Immature natural killer cell (primary cell): ENCODE measurements at regions not wholly inside any gene's neighbourhood (a gene's known extent, or its start where the extent isn't known, plus 50 kb on each side); places are given as distances from the start of the nearest gene placed in this dataset.

Source experiments
- DNase-seq, 3 donors: peaks; one replicate each; pipeline ENCODE4 v3.0.0; 2022; ENCODE audit warnings: mixed read lengths in 1 of 3
- H3K27ac Mint-ChIP-seq, 6 donors: one replicate each; pipeline ENCODE4 v1.8.0; 2020; ENCODE audit warnings: mixed read lengths in 6 of 6, mild to moderate bottlenecking in 5 of 6, inconsistent platforms in 4 of 6, moderate library complexity in 3 of 6
- H3K27me3 Mint-ChIP-seq, 3 donors: one replicate each; pipeline ENCODE4 v1.8.0; 2020 to 2021; ENCODE audit warnings: low read depth in 3 of 3, mild to moderate bottlenecking in 3 of 3, mixed read lengths in 3 of 3, moderate library complexity in 3 of 3, inconsistent platforms in 1 of 3
- H3K36me3 Mint-ChIP-seq, 3 donors: one replicate each; pipeline ENCODE4 v1.8.0; 2020; ENCODE audit warnings: mixed read lengths in 3 of 3, inconsistent platforms in 2 of 3, mild to moderate bottlenecking in 2 of 3
- H3K4me1 Mint-ChIP-seq, 2 donors: one replicate each; pipeline ENCODE4 v1.8.0; 2020; ENCODE audit warnings: inconsistent platforms in 2 of 2, mild to moderate bottlenecking in 2 of 2, mixed read lengths in 2 of 2, moderate library complexity in 1 of 2
- H3K4me3 Mint-ChIP-seq, 5 donors: one replicate each; pipeline ENCODE4 v1.8.0; 2020; ENCODE audit warnings: mild to moderate bottlenecking in 5 of 5, mixed read lengths in 5 of 5, inconsistent platforms in 3 of 5, moderate library complexity in 3 of 5
- H3K9me3 Mint-ChIP-seq, 6 donors: one replicate each; pipeline ENCODE4 v1.8.0; 2020; ENCODE audit warnings: mild to moderate bottlenecking in 6 of 6, mixed read lengths in 6 of 6, inconsistent platforms in 4 of 6, moderate library complexity in 3 of 6

- H3K4me3 Mint-ChIP-seq = no peak overlapping the region
Observed at GRCh38 chr15:68504681-68505170, 72.8 kb upstream of the ITGA11 start.

GRCh38 chr15:68506071-68506470 is 72.7 kb upstream of the CORO2B start:
- no peaks in the 10 kb centered on the region for H3K36me3 Mint-ChIP-seq
- H3K27ac Mint-ChIP-seq = no peak overlapping the region
- H3K27me3 Mint-ChIP-seq = peaks cover 5 to 13% (median 7%) of the 10 kb centered on the region in 3 donors

More at GRCh38 chr15:68504681-68505170, 72.8 kb upstream of the ITGA11 start:
- no peak for DNase-seq
- no peaks in the 10 kb centered on the region for H3K36me3 Mint-ChIP-seq
- H3K9me3 Mint-ChIP-seq = no peaks in the 10 kb centered on the region
- H3K27ac Mint-ChIP-seq = no peak overlapping the region
- no peaks in the 10 kb centered on the region for H3K4me1 Mint-ChIP-seq
- peaks cover 2 to 11% (median 5%) of the 10 kb centered on the region in 3 donors for H3K27me3 Mint-ChIP-seq

GRCh38 chr15:68507447-68507846 is 71.3 kb upstream of the CORO2B start:
- peaks cover 5 to 13% (median 7%) of the 10 kb centered on the region in 3 donors for H3K27me3 Mint-ChIP-seq
- H3K9me3 Mint-ChIP-seq = no peaks in the 10 kb centered on the region
- no peak overlapping the region for H3K4me3 Mint-ChIP-seq
- no peak for DNase-seq
- H3K36me3 Mint-ChIP-seq = no peaks in the 10 kb centered on the region
- H3K4me1 Mint-ChIP-seq = no peaks in the 10 kb centered on the region
- H3K27ac Mint-ChIP-seq = no peak overlapping the region

More at GRCh38 chr15:68506071-68506470, 72.7 kb upstream of the CORO2B start:
- no peak overlapping the region for H3K4me3 Mint-ChIP-seq
- no peaks in the 10 kb centered on the region for H3K4me1 Mint-ChIP-seq
- DNase-seq = no peak
- no peaks in the 10 kb centered on the region for H3K9me3 Mint-ChIP-seq

GRCh38 chr15:68508485-68509189 is 70.2 kb upstream of the CORO2B start:
- no peaks in the 10 kb centered on the region for H3K36me3 Mint-ChIP-seq
- no peak overlapping the region for H3K4me3 Mint-ChIP-seq
- H3K27me3 Mint-ChIP-seq = peaks cover 5 to 13% (median 8%) of the 10 kb centered on the region in 3 donors

GRCh38 chr15:68510558-68510957 is 68.2 kb upstream of the CORO2B start:
- DNase-seq = no peak
- H3K9me3 Mint-ChIP-seq = no peaks in the 10 kb centered on the region
- peaks cover 7% of the 10 kb centered on the region in 3 donors for H3K27me3 Mint-ChIP-seq
- no peak overlapping the region for H3K4me3 Mint-ChIP-seq
- no peak overlapping the region for H3K27ac Mint-ChIP-seq
- H3K4me1 Mint-ChIP-seq = no peaks in the 10 kb centered on the region
- H3K36me3 Mint-ChIP-seq = no peaks in the 10 kb centered on the region

More at GRCh38 chr15:68508485-68509189, 70.2 kb upstream of the CORO2B start:
- H3K9me3 Mint-ChIP-seq = no peaks in the 10 kb centered on the region
- DNase-seq = no peak
- no peaks in the 10 kb centered on the region for H3K4me1 Mint-ChIP-seq
- no peak overlapping the region for H3K27ac Mint-ChIP-seq

GRCh38 chr15:68511073-68511991 is 67.5 kb upstream of the CORO2B start:
- DNase-seq = no peak
- Mint-ChIP-seq H3K36me3 (no peaks in the 10 kb centered on the region), H3K27me3 (peaks cover 5 to 7% (median 7%) of the 10 kb centered on the region in 3 donors), H3K9me3 (no peaks in the 10 kb centered on the region), H3K4me3 (no peak overlapping the region), H3K4me1 (no peaks in the 10 kb centered on the region), H3K27ac (no peak overlapping the region)

GRCh38 chr15:68512052-68512451 is 66.7 kb upstream of the CORO2B start:
- H3K4me3 Mint-ChIP-seq = no peak overlapping the region
- DNase-seq = no peak
- H3K27ac Mint-ChIP-seq = no peak overlapping the region
- no peaks in the 10 kb centered on the region for H3K9me3 Mint-ChIP-seq
- peaks cover 5 to 8% (median 7%) of the 10 kb centered on the region in 3 donors for H3K27me3 Mint-ChIP-seq
- H3K4me1 Mint-ChIP-seq = no peaks in the 10 kb centered on the region
- H3K36me3 Mint-ChIP-seq = no peaks in the 10 kb centered on the region

GRCh38 chr15:68512598-68512997 is 66.2 kb upstream of the CORO2B start:
- no peak overlapping the region for H3K4me3 Mint-ChIP-seq
- no peaks in the 10 kb centered on the region for H3K4me1 Mint-ChIP-seq
- H3K9me3 Mint-ChIP-seq = no peaks in the 10 kb centered on the region
- H3K36me3 Mint-ChIP-seq = no peaks in the 10 kb centered on the region
- peaks cover 5 to 8% (median 7%) of the 10 kb centered on the region in 3 donors for H3K27me3 Mint-ChIP-seq
- DNase-seq = no peak
- no peak overlapping the region for H3K27ac Mint-ChIP-seq

GRCh38 chr15:68515371-68516095 is 63.3 kb upstream of the CORO2B start:
- H3K36me3 Mint-ChIP-seq = no peaks in the 10 kb centered on the region
- no peaks in the 10 kb centered on the region for H3K9me3 Mint-ChIP-seq
- no peak for DNase-seq
- H3K4me1 Mint-ChIP-seq = no peaks in the 10 kb centered on the region
- H3K27me3 Mint-ChIP-seq = peaks cover 3 to 12% (median 5%) of the 10 kb centered on the region in 3 donors
- no peak overlapping the region for H3K27ac Mint-ChIP-seq
- H3K4me3 Mint-ChIP-seq = no peak overlapping the region

GRCh38 chr15:68517285-68517761 is 61.5 kb upstream of the CORO2B start:
- Mint-ChIP-seq H3K4me3 (no peak overlapping the region), H3K27ac (no peak overlapping the region), H3K27me3 (peaks cover 1 to 12% (median 4%) of the 10 kb centered on the region in 3 donors), H3K36me3 (no peaks in the 10 kb centered on the region), H3K9me3 (no peaks in the 10 kb centered on the region), H3K4me1 (no peaks in the 10 kb centered on the region)
- DNase-seq = no peak

- DNase-seq = no peak
- no peaks in the 10 kb centered on the region for H3K9me3 Mint-ChIP-seq
- no peaks in the 10 kb centered on the region for H3K4me1 Mint-ChIP-seq
- H3K27ac Mint-ChIP-seq = no peak overlapping the region
- H3K27me3 Mint-ChIP-seq = peaks cover 1 to 12% (median 4%) of the 10 kb centered on the region in 3 donors
- no peak overlapping the region for H3K4me3 Mint-ChIP-seq
- no peaks in the 10 kb centered on the region for H3K36me3 Mint-ChIP-seq
Observed at GRCh38 chr15:68518046-68518445, 60.7 kb upstream of the CORO2B start.

- no peak overlapping the region for H3K27ac Mint-ChIP-seq
- peaks cover 0 to 14% (median 4%) of the 10 kb centered on the region in 3 donors for H3K27me3 Mint-ChIP-seq
- no peaks in the 10 kb centered on the region for H3K4me1 Mint-ChIP-seq
- H3K36me3 Mint-ChIP-seq = no peaks in the 10 kb centered on the region
- DNase-seq = no peak
- no peaks in the 10 kb centered on the region for H3K9me3 Mint-ChIP-seq
- no peak overlapping the region for H3K4me3 Mint-ChIP-seq
Observed at GRCh38 chr15:68518785-68519430, 59.9 kb upstream of the CORO2B start.
